ENCODE measurements at regions not wholly inside any gene's neighbourhood (a gene's known extent, or its start where the extent isn't known, plus 50 kb on each side); places are given as distances from the start of the nearest gene placed in this dataset.

GRCh38 chr22:34502821-34503220, 563.1 kb upstream of the ISX start:
- no peak for TF ChIP-seq CTCF (IDR thresholded peaks at IDR 0.05; ENCODE audit: low read depth, low read length)
- H3K4me3 ChIP-seq (ENCODE audit: low read depth, low read length) = no peak overlapping the region

- no peak overlapping the region for H3K4me3 ChIP-seq (ENCODE audit: low read depth, low read length)
- no peak for TF ChIP-seq CTCF (IDR thresholded peaks at IDR 0.05; ENCODE audit: low read depth, low read length)
These were observed 557.2 kb upstream of the ISX start for GRCh38 chr22:34508797-34509196.

- no peak for TF ChIP-seq CTCF (IDR thresholded peaks at IDR 0.05; ENCODE audit: low read depth, low read length)
These were observed 539.3 kb upstream of the ISX start for GRCh38 chr22:34526681-34527080.

GRCh38 chr22:34534101-34534500, 531.9 kb upstream of the ISX start:
- H3K4me3 ChIP-seq (ENCODE audit: low read depth, low read length) = no peak overlapping the region
- no peak for TF ChIP-seq CTCF (IDR thresholded peaks at IDR 0.05; ENCODE audit: low read depth, low read length)

More at GRCh38 chr22:34526681-34527080, 539.3 kb upstream of the ISX start:
- H3K4me3 ChIP-seq (ENCODE audit: low read depth, low read length) = no peak overlapping the region

GRCh38 chr22:34567367-34567766, 498.6 kb upstream of the ISX start:
- H3K4me3 ChIP-seq (ENCODE audit: low read depth, low read length) = no peak overlapping the region
- TF ChIP-seq CTCF (IDR thresholded peaks at IDR 0.05; ENCODE audit: low read depth, low read length) = no peak

GRCh38 chr22:34570408-34570807, 495.6 kb upstream of the ISX start:
- TF ChIP-seq CTCF (IDR thresholded peaks at IDR 0.05; ENCODE audit: low read depth, low read length) = no peak
- no peak overlapping the region for H3K4me3 ChIP-seq (ENCODE audit: low read depth, low read length)

- H3K4me3 ChIP-seq (ENCODE audit: low read depth, low read length) = no peak overlapping the region
- no peak for TF ChIP-seq CTCF (IDR thresholded peaks at IDR 0.05; ENCODE audit: low read depth, low read length)
These were observed 486.4 kb upstream of the ISX start for GRCh38 chr22:34579519-34579918.
